Dedifferentiated amniotic fluid mesenchymal stem cell (primary cell): ENCODE measurements at regions not wholly inside any gene's neighbourhood (a gene's known extent, or its start where the extent isn't known, plus 50 kb on each side); places are given as distances from the start of the nearest gene placed in this dataset.

ENCODE experiments used
- DNase-seq: peaks from one replicate; pipeline ENCODE4 v3.0.0-alpha.2; 2016; ENCODE audit errors: extremely low spot score

DNA sequence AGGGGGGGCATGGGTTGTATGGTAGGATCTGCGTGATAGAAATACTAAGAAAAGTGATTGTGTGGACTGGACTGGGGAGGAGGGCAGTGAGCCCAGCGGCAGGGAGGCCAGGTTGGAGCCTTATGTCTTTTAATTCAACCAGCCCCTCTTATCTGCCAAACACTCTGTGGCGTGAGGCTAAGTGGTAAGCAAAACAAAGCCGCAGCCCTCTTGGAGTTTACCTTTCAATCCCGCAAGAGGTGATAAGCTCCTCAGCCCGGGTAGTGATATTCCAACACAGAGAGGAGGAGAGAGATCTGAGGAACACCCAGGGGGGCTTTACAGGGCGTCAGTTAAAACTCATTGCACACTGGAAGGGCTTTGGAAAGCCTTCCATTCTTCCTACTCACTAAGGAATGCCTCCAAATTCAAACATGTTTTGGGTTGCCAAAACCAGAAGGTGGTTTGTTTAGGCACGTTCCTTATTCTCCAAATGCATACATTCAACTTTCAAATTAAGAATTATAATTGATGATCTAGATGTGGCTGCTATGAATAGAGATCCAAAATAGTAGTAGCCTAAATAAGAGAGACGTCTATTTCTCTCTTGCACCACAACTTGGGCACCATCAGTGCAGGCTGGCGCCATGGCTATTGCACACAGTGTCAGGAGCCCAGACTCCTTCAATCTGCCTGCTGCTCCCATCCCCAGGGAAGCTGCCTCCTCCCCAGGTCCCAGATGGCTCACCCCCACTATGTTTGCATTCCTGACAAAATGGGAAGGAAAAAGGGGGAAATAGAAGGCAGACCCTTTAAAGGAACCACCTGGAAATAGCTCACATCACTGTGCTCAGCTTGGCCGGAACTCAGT, 75.1 kb upstream of the FSTL4 start:
- no peak for DNase-seq

DNA sequence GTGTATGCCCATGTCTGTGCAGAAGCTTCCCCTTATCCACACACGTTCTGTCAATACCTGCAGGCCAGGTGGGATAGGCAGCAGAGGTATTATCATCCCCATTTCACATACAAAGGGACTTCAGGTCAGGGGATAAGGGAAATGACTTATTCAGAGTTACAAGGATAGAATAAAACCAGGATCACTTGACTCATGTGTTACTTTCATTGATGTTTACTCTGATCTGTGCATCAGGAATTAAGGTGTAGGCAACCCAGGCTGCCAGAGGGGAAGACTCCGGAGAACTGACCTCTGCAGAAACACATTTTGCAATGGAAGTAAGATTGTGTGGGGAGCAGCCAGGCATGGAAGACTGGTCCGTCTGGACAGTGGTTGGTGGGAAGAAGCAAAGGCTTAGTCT, 74.2 kb upstream of the FSTL4 start:
- no peak for DNase-seq

DNA sequence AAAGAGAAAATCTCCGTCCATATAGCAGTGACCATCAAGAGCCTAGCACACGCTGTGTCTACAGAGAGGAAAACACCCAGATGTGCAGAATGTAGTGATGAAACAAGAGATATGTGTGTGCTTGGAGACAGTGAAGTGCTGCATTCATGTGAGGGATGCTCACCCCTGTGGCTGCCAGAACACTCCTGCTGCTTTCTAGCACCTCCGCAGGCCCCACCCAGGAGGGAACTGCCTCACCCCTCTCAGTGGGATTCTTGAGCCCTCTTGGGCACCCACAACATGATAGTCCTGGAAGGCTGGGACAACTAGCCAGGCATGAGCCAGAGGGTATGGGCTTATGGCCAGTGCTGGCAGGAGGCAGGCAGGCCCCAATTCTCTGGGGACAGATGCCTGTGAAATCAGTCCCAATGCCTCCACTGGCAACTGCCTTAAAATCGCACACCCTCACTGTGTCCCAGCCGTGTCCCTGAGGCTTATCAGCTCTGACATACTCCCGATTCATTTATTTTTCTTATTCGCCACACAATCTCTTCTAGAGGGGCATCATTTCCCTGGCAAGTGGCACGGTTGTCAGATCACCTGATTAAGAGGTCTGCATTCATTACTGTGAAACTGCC, 73.2 kb upstream of the FSTL4 start:
- DNase-seq = no peak

DNA sequence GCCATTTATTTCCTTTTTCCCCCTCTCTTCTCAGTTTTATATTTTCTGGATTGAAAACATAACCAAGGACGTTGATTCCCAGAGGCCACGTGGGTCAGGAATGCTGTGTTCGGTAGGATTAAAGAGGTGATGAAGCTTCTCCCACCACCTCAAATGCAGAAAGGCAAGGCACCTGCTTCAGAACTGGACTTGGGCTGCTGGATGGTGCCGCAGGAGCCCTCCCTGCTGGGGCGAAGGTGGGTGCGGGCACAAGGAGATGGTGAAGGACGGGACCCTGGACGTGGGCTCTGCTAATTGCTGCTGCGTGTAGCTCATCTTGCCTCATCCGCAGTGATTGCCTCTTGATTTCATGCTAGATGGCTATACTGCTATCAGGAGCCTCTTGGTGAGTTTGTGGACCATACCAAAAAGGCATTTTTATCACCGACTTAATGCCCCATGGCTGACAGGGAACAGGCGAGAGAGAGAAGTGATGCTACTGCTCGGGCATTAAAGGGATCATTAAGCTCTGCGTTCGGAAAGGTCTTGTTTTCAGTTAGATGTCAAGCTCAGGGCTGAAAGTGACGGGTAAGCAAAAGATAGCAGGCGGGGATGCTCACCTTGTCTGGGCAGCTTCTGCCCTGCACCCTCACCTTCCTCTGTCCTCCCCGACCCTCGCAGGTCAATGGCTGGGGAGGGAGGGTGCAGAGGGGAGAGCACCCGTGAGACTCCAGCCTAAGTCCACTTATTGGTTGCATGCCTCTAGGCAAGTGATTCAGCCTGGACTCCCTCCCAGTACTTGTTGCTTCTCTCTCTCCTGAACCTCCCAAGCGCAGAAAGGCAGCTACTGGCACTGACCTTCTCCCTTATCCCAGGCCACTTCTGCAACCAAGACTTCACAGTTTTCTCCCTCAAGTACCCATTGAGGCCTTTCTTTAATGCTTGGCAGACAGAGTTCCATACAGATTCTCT, 71.6 kb upstream of the FSTL4 start:
- DNase-seq = no peak

DNA sequence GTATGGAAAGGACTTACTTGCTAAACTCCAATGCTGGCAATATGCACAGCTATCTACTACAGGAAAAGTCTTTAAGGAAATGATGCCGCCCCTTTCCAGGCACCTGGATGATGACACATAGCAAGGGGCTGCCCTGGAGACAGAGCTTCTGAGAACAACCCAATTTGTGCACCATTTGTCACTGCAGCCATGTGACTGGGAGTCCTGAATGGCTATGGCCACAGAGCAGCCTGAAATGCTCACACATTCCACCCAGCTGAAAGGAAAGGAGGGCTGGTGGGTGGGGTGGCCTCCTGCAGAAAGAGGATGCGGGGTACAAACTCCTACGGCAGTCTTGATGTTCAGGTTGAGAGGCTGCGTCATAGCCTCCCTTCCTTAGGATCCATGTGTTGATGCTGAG, 70.1 kb upstream of the FSTL4 start:
- no peak for DNase-seq

DNA sequence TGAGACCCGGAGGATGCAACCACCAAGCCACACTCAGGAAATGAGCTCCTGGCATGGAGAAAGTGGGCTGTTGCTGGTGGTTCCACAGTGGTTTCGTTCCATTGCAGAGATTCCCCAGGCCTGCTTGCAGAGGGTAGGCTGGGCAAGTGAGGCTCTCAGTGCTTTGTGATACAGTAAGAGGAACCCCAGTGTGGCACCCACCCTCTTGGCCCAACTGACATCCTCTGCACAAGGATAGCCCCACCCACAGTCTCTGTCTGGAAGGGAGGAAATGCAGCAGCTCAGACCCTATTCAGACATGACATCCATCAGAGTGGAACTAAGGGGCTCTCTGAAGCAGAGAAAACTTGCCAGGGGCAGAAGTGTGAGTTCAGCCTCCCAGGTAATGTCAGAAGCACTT, 69.6 kb upstream of the FSTL4 start:
- DNase-seq = no peak

DNA sequence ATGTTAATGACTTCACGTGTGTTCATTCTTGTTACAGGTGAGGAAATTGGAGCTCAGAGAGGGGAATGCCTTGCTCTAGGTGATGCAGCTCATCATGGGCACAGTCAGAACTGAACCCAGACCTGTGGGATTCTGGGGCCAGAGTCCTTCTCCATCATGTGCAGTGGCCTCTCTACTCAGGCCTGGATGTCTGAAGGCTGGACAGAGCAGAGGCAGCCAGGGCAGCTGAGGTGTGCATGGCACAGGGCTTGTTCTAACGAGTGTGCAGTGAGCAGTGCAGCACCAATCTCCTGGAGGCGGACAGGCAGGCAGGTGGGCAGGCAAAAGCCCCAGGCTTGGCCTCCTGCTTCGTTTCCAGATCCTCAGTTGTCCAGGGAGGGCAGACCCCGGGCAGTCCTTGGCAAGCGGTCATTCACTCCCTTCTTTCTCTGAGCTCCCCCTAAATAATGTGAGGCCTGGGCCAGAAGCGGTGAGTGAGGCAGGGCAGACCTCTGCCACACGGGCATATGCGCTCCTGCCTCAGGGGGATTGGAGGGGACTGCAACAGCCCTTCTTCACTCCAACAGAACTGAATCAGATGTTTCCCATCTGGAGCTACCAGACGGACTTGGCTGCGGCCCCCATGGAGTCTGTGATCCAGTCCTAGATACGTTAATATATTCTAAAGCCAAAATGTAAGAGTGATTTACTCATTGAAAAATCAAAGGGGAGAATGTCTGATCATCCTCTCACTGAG, 68.7 kb upstream of the FSTL4 start:
- DNase-seq = no peak

DNA sequence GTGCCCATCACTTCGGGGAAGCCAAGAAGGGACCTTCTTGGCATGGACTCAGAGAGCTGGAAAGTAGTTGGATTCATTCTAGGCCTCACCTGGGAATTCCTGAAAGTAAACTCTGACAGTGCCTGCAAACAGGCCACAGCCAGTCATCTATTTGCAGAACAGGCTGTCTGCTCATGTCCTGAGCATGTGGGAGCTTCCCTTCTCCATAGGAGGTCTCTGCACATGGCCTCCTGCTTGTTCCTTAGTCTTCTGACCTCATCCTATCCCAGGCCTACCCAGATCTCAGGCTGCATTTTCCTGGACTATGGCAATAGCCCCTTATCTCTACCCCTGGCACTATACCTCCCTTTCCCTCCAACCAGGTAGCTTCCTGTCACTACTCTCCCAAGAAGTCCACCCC, 67.2 kb upstream of the FSTL4 start:
- DNase-seq = no peak

DNA sequence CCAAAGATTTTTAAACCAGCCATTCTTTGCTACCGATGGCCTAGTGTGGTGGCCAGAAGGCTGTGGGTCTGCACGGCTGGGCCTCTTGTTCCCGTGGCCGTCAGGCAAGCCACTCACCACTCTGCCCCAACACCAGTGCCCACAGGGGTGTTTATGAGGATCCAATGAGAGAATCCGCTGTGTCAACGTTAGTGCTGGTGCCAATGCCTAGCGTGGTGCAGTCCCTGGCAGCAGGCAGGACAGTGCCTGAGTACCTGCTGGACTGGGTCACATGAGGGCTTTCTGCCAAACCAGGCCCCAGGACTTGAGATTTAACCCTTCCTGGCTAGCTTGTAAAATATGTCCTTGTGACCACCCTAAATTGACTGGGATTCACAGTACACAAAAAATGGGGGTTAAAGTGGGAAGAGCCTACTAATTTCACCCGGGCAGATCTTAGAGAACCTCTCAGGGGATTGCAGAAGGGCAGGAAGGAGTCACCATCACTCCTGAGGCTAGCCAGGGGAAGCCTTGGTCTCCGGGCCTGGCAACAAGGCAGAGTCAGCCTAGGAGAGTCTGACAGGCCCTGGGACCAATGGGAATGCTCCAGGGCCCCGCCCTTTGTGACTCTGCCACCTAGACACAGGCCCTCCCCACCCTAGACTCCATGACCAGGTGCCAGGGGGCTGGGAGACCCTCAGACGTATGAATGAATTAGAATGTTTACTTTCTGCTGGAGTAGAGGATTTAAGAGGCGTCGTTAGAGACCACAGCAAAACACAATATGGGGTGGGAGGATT, 63.2 kb upstream of the FSTL4 start:
- no peak for DNase-seq

DNA sequence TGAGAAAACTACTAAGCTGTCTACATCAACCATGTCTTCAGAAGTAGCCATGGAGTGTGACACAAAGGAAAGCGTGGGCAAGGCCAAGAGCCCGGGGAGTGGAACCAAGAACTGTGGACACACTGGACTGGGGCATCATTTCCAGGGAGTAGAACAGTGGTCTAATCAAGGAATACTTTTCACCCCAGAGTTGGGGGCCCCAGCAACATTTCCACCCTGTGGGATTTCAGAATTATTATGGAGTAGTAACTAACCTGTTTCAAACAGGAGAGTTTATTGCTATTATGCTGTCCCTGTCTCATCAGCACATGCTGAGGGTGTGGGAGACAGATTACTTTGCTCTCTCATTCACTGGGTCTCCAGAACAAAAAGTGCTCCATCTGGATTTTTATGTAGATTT, 58.0 kb upstream of the FSTL4 start:
- DNase-seq = no peak

DNA sequence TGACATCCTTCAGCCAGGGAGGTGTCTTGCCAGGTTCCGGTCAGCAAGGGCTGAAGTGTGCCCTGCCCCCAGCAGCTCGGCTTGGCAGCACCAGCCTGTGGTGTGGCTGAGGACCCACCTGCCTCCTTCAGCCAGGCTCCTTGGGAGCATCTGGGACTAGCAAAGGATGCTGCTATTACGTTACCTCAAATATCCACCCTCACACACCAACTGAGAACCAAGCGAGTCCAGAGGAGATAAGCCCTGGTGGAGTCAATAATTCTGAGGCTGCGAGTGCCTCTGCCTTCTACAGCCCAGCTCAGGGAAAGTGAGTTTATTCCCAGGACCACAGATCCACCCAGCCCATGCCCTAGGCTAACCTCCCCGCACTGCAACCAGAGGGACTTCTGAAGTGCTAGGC, 57.1 kb upstream of the FSTL4 start:
- no peak for DNase-seq

DNA sequence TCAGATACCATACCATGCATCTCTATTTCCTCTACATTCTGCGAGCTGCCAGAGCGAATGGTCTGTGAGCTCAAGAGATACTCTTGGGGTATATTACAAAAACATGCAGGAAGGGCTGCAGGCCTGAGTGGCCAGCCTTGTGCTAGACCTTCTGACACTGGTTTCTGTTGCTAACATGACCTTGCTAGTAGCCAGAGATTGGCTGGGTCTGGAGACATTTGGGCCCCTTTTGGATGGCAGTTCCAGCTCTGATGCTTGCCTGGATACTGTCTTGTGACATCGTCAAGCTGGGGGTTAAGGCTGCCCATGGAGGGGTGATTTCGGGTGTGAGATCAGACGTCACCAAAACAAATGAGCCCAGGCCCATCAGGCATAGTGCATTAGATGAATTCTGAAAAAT, 56.1 kb upstream of the FSTL4 start:
- no peak for DNase-seq

DNA sequence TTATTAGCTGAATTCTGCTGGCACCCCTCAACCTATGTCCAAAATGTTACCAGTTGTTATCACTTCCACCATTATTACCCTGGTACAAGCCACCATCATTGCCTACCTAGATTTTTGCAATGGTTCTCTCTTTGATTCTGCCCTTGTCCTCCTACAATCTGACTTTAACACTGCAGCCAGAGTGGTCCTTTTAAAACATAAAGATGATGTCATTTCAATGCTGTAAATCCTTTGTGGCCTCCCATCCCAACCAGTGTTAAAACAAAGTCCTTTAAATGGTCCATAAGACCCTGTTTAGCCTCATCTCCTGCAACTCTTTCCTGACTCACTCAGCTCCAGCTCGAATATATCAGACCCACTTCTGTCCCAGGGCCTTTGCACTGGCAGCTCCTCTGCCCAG, 54.9 kb upstream of the FSTL4 start:
- DNase-seq = no peak

DNA sequence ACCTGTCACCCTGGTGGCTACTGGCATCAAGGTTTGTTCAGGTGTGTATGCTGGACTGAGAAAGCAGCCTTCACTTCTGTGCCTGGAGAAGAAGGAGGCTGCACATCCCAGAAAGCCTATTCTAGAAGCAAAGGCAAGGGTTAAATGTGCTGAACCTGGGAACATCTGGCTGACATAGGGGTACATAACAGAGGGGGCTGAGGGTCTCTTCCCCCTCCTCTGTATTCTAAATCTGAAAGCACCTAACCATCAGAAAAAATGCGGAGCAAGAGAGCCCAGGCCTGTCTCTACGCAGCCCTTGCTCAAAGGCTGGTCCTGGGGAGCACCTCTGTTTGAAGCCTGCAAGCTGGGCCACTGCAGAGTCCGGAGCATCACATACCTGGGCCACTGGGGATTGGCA, 53.2 kb upstream of the FSTL4 start:
- no peak for DNase-seq

DNA sequence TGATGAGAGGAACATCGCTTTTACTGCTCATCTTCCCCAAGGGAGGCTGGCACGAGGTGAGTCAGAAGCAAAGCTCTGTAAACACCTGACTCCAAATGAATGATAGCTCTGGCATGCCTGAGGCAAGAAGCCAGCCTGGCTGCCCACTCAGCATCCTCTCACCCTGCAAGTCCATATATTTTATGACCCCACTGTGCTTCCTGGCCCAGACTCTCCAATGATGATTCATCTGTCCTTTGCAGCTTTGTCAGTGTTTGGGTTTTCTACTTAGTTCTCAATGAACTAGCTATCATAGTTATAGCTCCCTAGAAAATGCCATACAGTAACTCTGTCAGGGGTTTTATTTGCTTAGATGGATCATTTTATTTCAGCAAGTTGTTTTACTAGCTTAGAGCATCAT, 52.1 kb upstream of the FSTL4 start:
- no peak for DNase-seq

DNA sequence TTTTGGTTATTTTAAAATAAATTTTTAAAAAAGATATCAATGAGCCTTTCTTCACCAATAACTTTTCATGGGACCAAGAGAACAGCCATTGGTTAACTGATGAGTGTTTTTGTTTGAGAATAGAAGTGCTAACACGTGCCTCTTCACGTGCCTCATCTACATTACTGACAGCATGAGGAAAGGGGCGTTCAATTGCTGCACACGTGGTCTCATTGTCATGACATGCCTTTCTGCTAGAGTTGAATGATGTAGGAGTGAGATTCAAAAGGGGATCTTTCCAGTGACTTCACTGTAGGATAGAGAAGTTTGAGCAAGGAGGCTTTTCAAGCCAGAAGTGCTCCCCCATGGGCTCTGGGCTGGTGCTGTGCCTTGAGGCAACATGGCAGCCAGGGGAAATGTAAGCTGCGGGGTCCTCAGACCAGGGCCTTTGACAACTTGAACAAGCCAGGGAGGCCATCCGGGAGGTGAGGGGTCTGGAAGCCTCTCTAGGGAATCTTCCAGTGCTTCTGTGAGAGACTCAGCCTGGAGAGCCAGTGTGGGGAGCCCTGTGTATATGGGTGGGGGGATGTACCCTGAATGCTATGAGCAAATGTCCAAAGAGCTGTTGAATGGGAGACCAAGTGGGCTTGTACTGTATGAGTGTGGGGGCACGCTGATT, 51.2 kb upstream of the FSTL4 start:
- DNase-seq = no peak

DNA sequence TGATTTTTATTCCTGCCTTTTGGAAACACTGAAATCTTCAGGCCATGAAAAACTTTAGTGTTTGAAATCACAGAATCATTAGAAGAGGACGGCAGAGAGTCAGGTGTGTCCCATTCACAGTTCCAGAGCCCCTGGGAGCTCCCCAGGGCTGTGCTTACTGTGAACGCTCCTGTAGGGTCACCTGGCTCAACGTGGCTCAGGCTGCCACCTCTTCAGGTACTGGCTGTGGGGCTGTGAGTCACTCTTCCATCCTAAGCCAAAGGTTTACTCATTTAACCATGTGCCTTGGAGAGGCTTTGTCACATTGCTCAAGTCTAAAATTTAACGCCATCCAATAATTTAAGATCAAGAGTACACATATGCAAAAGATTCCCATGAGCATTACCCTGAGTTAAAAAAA, 50.2 kb upstream of the FSTL4 start:
- DNase-seq = no peak
